HG03103 (cell line): ENCODE measurements at regions not wholly inside any gene's neighbourhood (a gene's known extent, or its start where the extent isn't known, plus 50 kb on each side); places are given as distances from the start of the nearest gene placed in this dataset.
"Not testable (repeated sequence)": the region's sequence is repeated elsewhere in the genome, so short reads cannot be mapped to it uniquely, and the experiment has no call there.

Experiments used
- ATAC-seq: cut with Tn5 transposase; IDR thresholded peaks from one replicate; pipeline ENCODE4 v1.9.1; 2021; ENCODE audit warnings: low read depth; ENCODE audit not compliant: unreplicated experiment

- ATAC-seq, result no peak
Observed at GRCh38 chr2:154507186-154507585, 191.3 kb upstream of the KCNJ3 start.

- ATAC-seq, result no peak
Observed at GRCh38 chr2:154518872-154519271, 179.6 kb upstream of the KCNJ3 start.

DNA sequence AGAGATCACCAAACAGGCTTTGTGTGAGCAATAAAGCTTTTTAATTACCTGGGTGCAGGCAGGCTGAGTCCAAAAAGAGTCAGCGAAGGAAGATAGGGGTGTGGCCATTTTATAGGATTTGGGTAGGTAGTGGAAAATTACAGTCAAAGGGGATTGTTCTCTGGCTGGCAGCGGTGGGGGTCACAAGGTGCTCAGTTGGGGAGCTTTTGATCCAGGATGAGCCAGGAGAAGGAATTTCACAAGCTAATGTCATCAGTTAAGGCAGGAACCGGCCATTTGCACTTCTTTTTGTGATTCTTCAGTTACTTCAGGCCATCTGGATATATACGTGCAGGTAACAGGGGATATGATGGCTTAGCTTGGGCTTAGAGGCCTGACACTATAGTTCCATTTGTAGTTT lies 177.5 kb upstream of the KCNJ3 start:
- not testable (repeated sequence) for ATAC-seq

GRCh38 chr2:154526234-154526633 lies 172.3 kb upstream of the KCNJ3 start:
- no peak for ATAC-seq

GRCh38 chr2:154527962-154528361 lies 170.5 kb upstream of the KCNJ3 start:
- no peak for ATAC-seq

- ATAC-seq, result no peak
Observed at GRCh38 chr2:154532004-154532403, 166.5 kb upstream of the KCNJ3 start.

DNA sequence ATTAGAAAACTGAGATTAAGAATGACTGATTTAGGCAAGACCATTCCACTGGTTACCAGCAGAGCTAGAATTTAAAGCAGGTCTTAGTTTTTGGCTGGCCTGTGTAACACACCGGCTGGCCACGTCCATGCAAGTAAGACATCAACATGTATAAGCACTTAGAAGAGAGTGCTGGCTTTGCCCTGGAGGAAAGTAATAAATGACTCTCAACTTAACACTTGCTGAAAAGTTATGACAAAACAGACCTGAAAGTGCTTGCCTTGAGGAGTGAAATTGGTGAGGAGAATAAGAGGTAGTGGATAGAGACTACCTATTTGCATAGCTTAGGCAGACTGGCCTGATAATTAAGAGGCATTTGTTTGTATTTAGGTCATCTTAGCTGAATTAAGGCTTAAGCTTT lies 165.7 kb upstream of the KCNJ3 start:
- ATAC-seq, result no peak

- ATAC-seq, result no peak
Observed at GRCh38 chr2:154533300-154533940, 165.1 kb upstream of the KCNJ3 start.

DNA sequence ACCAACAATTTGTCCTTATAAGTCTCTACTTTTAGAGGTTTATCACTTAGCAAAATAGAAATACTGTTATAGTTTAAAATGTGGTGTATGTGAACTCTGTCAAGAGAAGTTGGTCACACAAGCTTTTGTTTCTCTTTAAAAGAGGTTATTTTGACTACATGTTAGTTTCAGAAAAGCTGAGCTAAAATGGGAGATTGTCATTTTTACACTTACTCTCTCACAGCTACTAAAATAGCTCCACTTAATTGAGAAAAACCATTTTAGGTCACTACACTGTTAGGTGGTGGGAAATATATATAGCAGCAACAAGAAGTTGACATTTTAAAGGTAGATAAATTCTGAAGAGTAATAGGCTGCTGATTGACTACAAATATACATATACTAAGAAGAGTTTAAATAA lies 161.5 kb upstream of the KCNJ3 start:
- no peak for ATAC-seq

- no peak for ATAC-seq
Observed at GRCh38 chr2:154537843-154538450, 160.5 kb upstream of the KCNJ3 start.

DNA sequence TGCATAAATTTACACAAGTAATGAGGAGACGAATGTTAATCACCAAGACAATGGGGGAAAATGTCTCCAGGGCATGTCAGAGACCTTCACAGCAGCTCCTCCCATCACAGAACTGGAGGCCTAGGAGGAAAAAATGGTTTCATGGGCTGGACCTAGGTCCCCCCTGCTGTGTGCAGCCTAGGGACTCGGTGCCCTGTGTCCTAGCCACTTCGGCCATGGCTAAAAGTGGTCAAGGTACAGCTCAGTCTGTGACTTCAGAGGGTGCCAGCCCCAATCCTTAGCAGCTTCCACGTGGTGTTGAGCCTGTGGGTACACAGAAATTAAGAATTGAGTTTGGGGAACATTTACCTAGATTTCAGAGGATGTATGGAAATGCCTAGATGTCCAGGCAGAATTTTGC lies 152.2 kb upstream of the KCNJ3 start:
- ATAC-seq, result no peak

DNA sequence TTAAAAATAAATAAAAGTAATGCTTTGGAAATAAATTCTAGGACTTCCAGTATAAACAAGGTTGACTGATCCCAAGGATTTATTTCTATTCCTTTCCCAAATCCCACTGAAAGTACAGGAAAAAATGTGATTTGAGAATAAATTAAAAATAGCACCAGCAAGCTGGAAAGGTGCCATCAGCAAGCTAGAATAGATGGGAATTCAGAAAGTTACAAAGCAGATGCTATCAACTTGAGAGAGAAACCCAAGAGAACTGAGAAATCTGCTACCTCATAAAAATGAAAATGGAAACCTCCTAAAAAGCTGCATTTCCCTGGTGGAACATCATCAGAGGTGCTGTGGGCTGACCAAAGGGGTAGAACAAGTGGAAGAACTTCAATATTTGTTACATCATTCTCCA lies 148.6 kb upstream of the KCNJ3 start:
- ATAC-seq, result no peak

DNA sequence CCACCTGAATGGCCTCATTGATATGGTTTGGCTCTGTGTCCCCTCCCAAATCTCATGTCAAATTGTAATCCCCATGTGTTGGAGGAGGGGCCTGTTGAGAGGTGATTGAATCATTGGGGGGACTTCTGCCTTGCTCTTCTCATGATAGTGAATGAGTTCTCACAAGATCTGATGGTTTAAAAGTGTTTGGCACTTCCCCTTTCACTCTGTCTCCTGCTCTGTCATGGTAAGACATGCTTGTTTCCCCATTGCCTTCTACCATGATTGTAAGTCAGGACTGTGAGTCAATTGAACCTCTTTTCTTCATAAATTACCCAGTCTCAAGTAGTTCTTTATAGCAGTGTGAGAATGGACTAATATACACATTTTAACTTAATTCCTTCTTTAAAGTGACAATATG lies 146.8 kb upstream of the KCNJ3 start:
- ATAC-seq, result no peak

GRCh38 chr2:154554046-154554445 lies 144.4 kb upstream of the KCNJ3 start:
- no peak for ATAC-seq

DNA sequence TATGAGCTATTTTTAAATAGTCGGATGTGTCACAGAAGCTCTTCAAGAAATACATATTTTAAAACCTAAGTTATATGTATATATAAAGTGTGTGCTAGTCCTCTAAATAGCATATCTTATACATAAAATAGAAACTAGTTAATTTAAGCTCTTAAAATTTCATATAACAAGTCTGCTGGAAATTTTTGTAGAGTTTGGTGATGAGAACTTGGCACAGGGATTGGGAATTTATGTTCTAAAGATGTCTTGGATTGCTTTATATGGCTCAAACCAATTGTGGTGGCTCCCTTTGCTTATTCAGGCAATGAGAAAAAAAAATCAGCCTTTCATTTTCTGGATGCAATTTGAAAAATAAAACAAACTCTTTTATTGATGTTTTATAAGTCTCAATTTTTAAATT lies 142.8 kb upstream of the KCNJ3 start:
- ATAC-seq, result no peak

- ATAC-seq, result no peak
Observed at GRCh38 chr2:154556146-154556545, 142.3 kb upstream of the KCNJ3 start.

DNA sequence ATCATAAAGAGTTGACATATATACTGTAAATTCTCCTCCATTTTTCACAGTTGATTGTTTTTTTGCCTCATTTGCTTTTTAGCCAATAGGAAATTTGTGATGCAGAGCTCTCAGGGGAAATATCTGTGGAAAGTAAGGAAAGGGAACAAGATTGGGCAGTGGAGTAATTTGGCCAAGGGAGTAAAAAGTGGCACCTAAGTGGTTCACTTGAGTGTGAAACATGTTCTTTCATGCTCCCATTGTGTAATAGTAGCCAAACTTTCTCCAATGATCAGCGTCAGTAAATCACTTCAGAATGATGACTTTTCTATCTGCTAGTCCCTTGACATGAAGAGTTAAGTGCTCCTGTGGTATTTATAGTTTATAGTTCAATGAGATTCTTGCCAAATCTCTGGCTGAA lies 141.9 kb upstream of the KCNJ3 start:
- ATAC-seq, result no peak

GRCh38 chr2:154557906-154558305 lies 140.6 kb upstream of the KCNJ3 start:
- ATAC-seq, result no peak

DNA sequence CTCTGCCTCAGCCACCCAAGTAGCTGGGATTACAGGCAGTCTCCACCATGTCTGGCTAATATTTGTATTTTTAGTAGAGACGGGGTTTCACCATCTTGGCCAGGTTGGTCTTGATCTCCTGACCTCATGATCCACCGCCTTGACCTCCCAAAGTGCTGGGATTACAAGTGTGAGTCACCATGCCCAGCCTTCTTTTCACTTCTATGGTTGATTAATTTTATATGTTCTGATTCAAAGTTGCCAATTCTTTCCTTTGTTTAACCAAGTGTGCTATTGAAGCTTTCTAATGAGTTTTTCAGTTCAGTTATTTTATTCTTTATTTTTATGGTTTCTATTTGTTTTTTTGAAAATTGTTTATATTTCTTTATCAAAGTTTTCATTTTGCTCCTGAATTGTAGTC lies 133.1 kb upstream of the KCNJ3 start:
- no peak for ATAC-seq

GRCh38 chr2:154568413-154568812 lies 130.1 kb upstream of the KCNJ3 start:
- no peak for ATAC-seq

- no peak for ATAC-seq
Observed at GRCh38 chr2:154570501-154570900, 128.0 kb upstream of the KCNJ3 start.

DNA sequence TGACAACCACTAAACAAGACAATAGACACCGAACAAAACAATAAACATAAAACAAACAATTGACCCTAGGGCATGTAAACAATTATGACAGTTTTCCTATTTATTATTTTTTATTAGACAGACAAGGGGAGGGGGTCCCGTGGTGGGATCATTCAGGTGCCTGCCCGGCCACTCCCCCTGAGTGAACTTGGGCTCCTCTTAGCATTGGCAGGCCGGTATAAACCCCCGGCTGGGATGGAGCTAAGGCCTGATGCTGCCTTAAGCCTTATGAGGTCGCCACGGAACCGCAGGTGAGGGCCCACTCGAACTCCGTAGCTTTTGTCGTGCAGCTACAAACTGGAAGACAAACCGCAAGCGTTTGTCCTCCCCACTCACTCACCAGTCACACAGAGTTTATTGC lies 121.8 kb upstream of the KCNJ3 start:
- ATAC-seq, result not testable (repeated sequence)

- no peak for ATAC-seq
Observed at GRCh38 chr2:154577390-154577789, 121.1 kb upstream of the KCNJ3 start.
